ENCODE measurements at regions not wholly inside any gene's neighbourhood (a gene's known extent, or its start where the extent isn't known, plus 50 kb on each side); places are given as distances from the start of the nearest gene placed in this dataset.

DNA sequence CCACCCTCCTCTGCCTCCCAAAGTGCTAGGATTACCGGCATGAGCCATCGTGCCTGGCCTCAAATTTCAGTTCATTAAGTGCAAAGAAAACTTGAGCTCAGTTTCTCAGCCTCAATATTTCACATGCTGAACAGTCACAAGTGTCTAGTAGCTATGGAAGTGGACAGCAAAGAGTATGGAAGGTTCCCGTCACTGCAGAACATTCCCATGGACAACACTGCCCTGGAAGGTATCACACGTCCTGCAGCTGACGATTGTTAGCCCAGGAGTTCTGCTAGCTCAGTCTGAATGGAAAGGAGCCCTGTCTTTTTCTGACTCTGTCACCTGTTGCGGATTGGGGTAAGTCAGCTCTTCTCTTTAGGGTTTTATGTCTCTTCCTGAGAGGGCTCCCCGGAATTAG, 86.2 kb upstream of the PTPRM start:
- TF ChIP-seq, protein P1, sequence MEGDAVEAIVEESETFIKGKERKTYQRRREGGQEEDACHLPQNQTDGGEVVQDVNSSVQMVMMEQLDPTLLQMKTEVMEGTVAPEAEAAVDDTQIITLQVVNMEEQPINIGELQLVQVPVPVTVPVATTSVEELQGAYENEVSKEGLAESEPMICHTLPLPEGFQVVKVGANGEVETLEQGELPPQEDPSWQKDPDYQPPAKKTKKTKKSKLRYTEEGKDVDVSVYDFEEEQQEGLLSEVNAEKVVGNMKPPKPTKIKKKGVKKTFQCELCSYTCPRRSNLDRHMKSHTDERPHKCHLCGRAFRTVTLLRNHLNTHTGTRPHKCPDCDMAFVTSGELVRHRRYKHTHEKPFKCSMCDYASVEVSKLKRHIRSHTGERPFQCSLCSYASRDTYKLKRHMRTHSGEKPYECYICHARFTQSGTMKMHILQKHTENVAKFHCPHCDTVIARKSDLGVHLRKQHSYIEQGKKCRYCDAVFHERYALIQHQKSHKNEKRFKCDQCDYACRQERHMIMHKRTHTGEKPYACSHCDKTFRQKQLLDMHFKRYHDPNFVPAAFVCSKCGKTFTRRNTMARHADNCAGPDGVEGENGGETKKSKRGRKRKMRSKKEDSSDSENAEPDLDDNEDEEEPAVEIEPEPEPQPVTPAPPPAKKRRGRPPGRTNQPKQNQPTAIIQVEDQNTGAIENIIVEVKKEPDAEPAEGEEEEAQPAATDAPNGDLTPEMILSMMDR (conservative IDR thresholded peaks at IDR 0.05; ENCODE audit: low read depth, low read length), result no peak
- no peak for TF ChIP-seq EZH2 (IDR thresholded peaks at IDR 0.05; ENCODE audit: low read length, unreplicated experiment)
